IMR-90 (cell line): ENCODE measurements at regions not wholly inside any gene's neighbourhood (a gene's known extent, or its start where the extent isn't known, plus 50 kb on each side); places are given as distances from the start of the nearest gene placed in this dataset.

Experiments
- CTCF ChIP-seq: conservative IDR thresholded peaks from 2 replicates; pipeline ENCODE4 v1.5.1; 2012; ENCODE audit warnings: mild to moderate bottlenecking, low read depth, low read length, improper control_type of control experiment
- POLR2A ChIP-seq: IDR thresholded peaks from 2 replicates; pipeline ENCODE4 v1.6.1; 2012; ENCODE audit warnings: mild to moderate bottlenecking, low read depth, low read length
- RCOR1 ChIP-seq: IDR thresholded peaks from 2 replicates; pipeline ENCODE4 v1.6.1; 2012; ENCODE audit warnings: mild to moderate bottlenecking, low read length, improper control_type of control experiment; ENCODE audit not compliant: insufficient replicate concordance

- TF ChIP-seq POLR2A (no peak), CTCF (no peak), RCOR1 (no peak)
These were observed 1140.7 kb upstream of the TMEM132C start for GRCh38 chr12:127126260-127126628.
